Transverse colon (tissue), 4 donors: ENCODE measurements at regions not wholly inside any gene's neighbourhood (a gene's known extent, or its start where the extent isn't known, plus 50 kb on each side); places are given as distances from the start of the nearest gene placed in this dataset.

Source experiments
- CTCF ChIP-seq, 5 experiments: fragments of 200-600 bp in 3 of 5; fragments of 450-650 bp in 2 of 5; sonication (generic) in 3 of 5; IDR thresholded peaks; 1 replicate in 2 of 5; 2 replicates in 3 of 5; pipeline ENCODE4 v1.5.1; 2016 to 2017; ENCODE audit warnings: antibody characterized with exemption in 5 of 5, inconsistent platforms in 3 of 5, mild to moderate bottlenecking in 2 of 5, moderate library complexity in 1 of 5
- POLR2AphosphoS5 ChIP-seq, 3 donors: sonication (generic); formaldehyde crosslinking; IDR thresholded peaks; one replicate each; pipeline ENCODE4 v1.6.1; 2016; ENCODE audit warnings: antibody characterized with exemption in 3 of 3

DNA sequence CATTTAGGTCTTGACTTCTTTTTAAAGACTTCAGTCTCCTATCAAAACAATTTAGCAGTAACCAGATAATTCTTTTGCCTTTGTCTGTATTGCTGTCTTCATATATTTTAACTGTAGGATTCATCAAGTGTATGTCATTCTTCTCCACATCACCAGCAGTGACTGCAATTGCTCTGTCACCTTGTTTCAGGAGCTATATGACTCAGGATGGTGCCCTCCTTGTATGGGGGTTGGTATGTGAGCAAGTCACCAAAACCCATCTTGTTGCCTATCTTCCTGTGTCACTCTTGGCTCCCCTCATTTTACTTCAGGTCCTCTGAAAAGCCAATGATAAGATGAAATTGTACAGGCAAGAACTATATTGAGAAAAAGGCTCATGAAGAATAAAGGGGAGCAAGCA is 256.9 kb upstream of the LUZP2 start:
- TF ChIP-seq POLR2AphosphoS5 (IDR thresholded peaks at IDR 0.05) (no peak), CTCF (IDR thresholded peaks at IDR 0.05) (no peak)
